A549 (cell line): ENCODE measurements at regions not wholly inside any gene's neighbourhood (a gene's known extent, or its start where the extent isn't known, plus 50 kb on each side); places are given as distances from the start of the nearest gene placed in this dataset.

Experiments used
- ATAC-seq, 2 experiments: fragments of 200-7000 bp in 1 of 2; fragments of >200 bp in 1 of 2; cut with Nextera tagmentation in 1 of 2; cut with Tn5 transposase in 1 of 2; 3 replicates each; pipeline versions ENCODE4 v1.8.0 to v1.9.1; 2018 to 2020; ENCODE audit warnings: mild to moderate bottlenecking in 1 of 2, moderate library complexity in 1 of 2
- CTCF ChIA-PET: fragments of 300-600 bp; sonication (Branson Sonifier 250); formaldehyde crosslinking; extraction: SDS; loops from one replicate; lab custom pipeline; 2021; ENCODE audit warnings: antibody characterized with exemption, inconsistent platforms; lab: Yijun Ruan, JAX
- POLR2A ChIA-PET: fragments of 350-600 bp; formaldehyde crosslinking; extraction: SDS; loops from one replicate; lab custom pipeline; 2021; ENCODE audit warnings: antibody characterized with exemption, inconsistent platforms; lab: Yijun Ruan, JAX
- DNase-seq, 2 experiments: peaks; one replicate each; pipeline versions ENCODE4 v3.0.0 to v3.0.0-alpha.2; 2011 to 2016; ENCODE audit warnings: low read depth in 1 of 2, low spot score in 1 of 2
- FAIRE-seq: peaks from 2 replicates; lab custom pipeline; 2011; peaks lifted over from hg19 to GRCh38; lab: Jason Lieb, UNC
- H3K27ac ChIP-seq, 2 experiments: fragments of >200 bp; sonication (Bioruptor Twin); formaldehyde crosslinking; 3 replicates each; pipeline ENCODE4 v1.5.1; 2016 to 2017
- H3K4me1 ChIP-seq: fragments of >200 bp; sonication (Bioruptor Twin); formaldehyde crosslinking; 3 replicates; pipeline ENCODE4 v1.6.1; 2016
- H3K4me2 ChIP-seq: fragments of >200 bp; sonication (Bioruptor Twin); formaldehyde crosslinking; 3 replicates; pipeline ENCODE4 v1.6.1; 2016
- H3K4me3 ChIP-seq: fragments of >200 bp; sonication (Bioruptor Twin); formaldehyde crosslinking; 3 replicates; pipeline ENCODE4 v1.5.1; 2016
- H3K9me3 ChIP-seq: fragments of >200 bp; sonication (Bioruptor Twin); formaldehyde crosslinking; 3 replicates; pipeline ENCODE4 v1.6.1; 2016
- CBX2 ChIP-seq: fragments of 200-600 bp; sonication (generic); IDR thresholded peaks from 2 replicates; pipeline ENCODE4 v1.6.1; 2016; ENCODE audit warnings: low read depth, mild to moderate bottlenecking, borderline replicate concordance
- EHF ChIP-seq: fragments of 250-450 bp; sonication (Bioruptor Pico); IDR thresholded peaks from 2 replicates; pipeline ENCODE4 v1.5.0; 2020; ENCODE audit warnings: mild to moderate bottlenecking
- FOSB ChIP-seq: fragments of 250-450 bp; sonication (Bioruptor Pico); IDR thresholded peaks from 2 replicates; pipeline ENCODE4 v1.5.0; 2020; ENCODE audit warnings: mild to moderate bottlenecking, moderate library complexity
- GATA3 ChIP-seq: IDR thresholded peaks from 2 replicates; pipeline ENCODE4 v1.6.1; 2012; ENCODE audit warnings: borderline replicate concordance
- HOXB13 ChIP-seq: fragments of 250-450 bp; sonication (Bioruptor Pico); IDR thresholded peaks from 2 replicates; pipeline ENCODE4 v1.5.0; 2020; ENCODE audit warnings: low read depth, mild to moderate bottlenecking, moderate library complexity
- HOXB5 ChIP-seq: fragments of 250-450 bp; sonication (Bioruptor Pico); IDR thresholded peaks from 2 replicates; pipeline ENCODE4 v1.5.0; 2020; ENCODE audit warnings: mild to moderate bottlenecking, moderate library complexity
- KDM5A ChIP-seq: fragments of 200-600 bp; sonication (generic); IDR thresholded peaks from 2 replicates; pipeline ENCODE4 v1.6.1; 2016; ENCODE audit warnings: antibody characterized with exemption, mild to moderate bottlenecking
- MAFK ChIP-seq: fragments of 450-650 bp; IDR thresholded peaks from 2 replicates; pipeline ENCODE4 v1.6.1; 2014; ENCODE audit not compliant: partially characterized antibody
- MYC ChIP-seq: IDR thresholded peaks from 2 replicates; pipeline ENCODE4 v1.6.1; 2012; ENCODE audit warnings: mild to moderate bottlenecking, inconsistent platforms, low read length, improper control_type of control experiment, borderline replicate concordance
- POLR2A ChIP-seq: IDR thresholded peaks from 2 replicates; pipeline ENCODE4 v1.6.1; 2012; ENCODE audit warnings: mild to moderate bottlenecking, low read length
- POLR2AphosphoS2 ChIP-seq: conservative IDR thresholded peaks from 2 replicates; pipeline ENCODE4 v1.6.1; 2012; ENCODE audit warnings: low read length, improper control_type of control experiment, inconsistent platforms
- RAD21 ChIP-seq, 2 experiments: fragments of >200 bp in 1 of 2; sonication (Bioruptor Twin) in 1 of 2; formaldehyde crosslinking in 1 of 2; IDR thresholded peaks in 1 of 2; conservative IDR thresholded peaks in 1 of 2; 2 replicates in 1 of 2; 3 replicates in 1 of 2; pipeline ENCODE4 v1.6.1; 2012 to 2018; ENCODE audit warnings: inconsistent platforms in 1 of 2
- RFX5 ChIP-seq: fragments of 450-650 bp; IDR thresholded peaks from 2 replicates; pipeline ENCODE4 v1.7.1; 2014; ENCODE audit warnings: antibody characterized with exemption, mild to moderate bottlenecking, moderate library complexity
- RNF2 ChIP-seq: fragments of 200-600 bp; sonication (generic); IDR thresholded peaks from 2 replicates; pipeline ENCODE4 v1.6.1; 2016; ENCODE audit warnings: low read depth, mild to moderate bottlenecking, antibody characterized with exemption, moderate library complexity, borderline replicate concordance
- TP53 ChIP-seq: fragments of 250-450 bp; sonication (Bioruptor Pico); IDR thresholded peaks from 2 replicates; pipeline ENCODE4 v1.5.0; 2021; ENCODE audit warnings: mild to moderate bottlenecking, moderate library complexity
- ZC3H11A ChIP-seq: fragments of 450-650 bp; IDR thresholded peaks from 2 replicates; pipeline ENCODE4 v1.6.1; 2014; ENCODE audit warnings: antibody characterized with exemption, mild to moderate bottlenecking
- WGBS: methylation state at CpG from one replicate; pipeline ENCODE4 v1.1.6; 2017; ENCODE audit errors: missing lambda C conversion rate; 5-methylcytosine and 5-hydroxymethylcytosine counted together
- TF ChIP-seq, protein P1 (sequence below): fragments of 200-600 bp; sonication (generic); IDR thresholded peaks from 2 replicates; pipeline ENCODE4 v1.6.1; 2016; ENCODE audit warnings: antibody characterized with exemption, mild to moderate bottlenecking, moderate library complexity
- TF ChIP-seq, protein P2 (sequence below): fragments of >200 bp; sonication (Bioruptor Twin); formaldehyde crosslinking; IDR thresholded peaks from 3 replicates; pipeline ENCODE4 v1.5.1; 2016
- TF ChIP-seq, protein P3 (sequence below): IDR thresholded peaks from 2 replicates; pipeline ENCODE4 v1.6.1; 2012

DNA sequence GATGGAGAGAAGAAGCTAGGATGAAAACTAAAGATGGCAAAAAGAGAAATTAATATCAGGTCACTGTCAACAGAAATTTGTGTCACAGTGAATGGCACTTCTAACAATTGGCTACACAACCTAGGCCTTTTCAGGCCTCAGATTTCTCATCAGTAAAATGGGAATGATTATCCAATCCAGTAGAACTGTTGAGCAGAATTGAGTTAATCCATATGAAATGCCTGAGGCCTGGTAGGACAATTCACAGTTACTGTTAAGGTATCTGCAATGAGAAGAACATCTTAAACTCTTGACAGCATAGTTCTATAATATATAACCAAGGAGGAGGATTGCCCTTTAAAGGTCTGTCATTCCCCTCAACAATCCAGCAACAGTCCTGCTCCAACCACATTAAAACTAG, 217.9 kb upstream of the ZNF217 start:
- no peak for TF ChIP-seq RNF2
- TF ChIP-seq MAFK, result no peak
- TF ChIP-seq FOSB (CRISPR knock-in tag), result no peak
- TF ChIP-seq, protein P1, sequence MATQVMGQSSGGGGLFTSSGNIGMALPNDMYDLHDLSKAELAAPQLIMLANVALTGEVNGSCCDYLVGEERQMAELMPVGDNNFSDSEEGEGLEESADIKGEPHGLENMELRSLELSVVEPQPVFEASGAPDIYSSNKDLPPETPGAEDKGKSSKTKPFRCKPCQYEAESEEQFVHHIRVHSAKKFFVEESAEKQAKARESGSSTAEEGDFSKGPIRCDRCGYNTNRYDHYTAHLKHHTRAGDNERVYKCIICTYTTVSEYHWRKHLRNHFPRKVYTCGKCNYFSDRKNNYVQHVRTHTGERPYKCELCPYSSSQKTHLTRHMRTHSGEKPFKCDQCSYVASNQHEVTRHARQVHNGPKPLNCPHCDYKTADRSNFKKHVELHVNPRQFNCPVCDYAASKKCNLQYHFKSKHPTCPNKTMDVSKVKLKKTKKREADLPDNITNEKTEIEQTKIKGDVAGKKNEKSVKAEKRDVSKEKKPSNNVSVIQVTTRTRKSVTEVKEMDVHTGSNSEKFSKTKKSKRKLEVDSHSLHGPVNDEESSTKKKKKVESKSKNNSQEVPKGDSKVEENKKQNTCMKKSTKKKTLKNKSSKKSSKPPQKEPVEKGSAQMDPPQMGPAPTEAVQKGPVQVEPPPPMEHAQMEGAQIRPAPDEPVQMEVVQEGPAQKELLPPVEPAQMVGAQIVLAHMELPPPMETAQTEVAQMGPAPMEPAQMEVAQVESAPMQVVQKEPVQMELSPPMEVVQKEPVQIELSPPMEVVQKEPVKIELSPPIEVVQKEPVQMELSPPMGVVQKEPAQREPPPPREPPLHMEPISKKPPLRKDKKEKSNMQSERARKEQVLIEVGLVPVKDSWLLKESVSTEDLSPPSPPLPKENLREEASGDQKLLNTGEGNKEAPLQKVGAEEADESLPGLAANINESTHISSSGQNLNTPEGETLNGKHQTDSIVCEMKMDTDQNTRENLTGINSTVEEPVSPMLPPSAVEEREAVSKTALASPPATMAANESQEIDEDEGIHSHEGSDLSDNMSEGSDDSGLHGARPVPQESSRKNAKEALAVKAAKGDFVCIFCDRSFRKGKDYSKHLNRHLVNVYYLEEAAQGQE, result no peak
- TF ChIP-seq RAD21 (conservative IDR thresholded peaks at IDR 0.05 in 1 of 2, IDR thresholded peaks at IDR 0.05 in 1 of 2), result no peak
- no peak for TF ChIP-seq HOXB13 (CRISPR knock-in tag)
- no peak for TF ChIP-seq HOXB5
- TF ChIP-seq POLR2A, result no peak
- no peak for TF ChIP-seq POLR2AphosphoS2
- TF ChIP-seq, protein P2, sequence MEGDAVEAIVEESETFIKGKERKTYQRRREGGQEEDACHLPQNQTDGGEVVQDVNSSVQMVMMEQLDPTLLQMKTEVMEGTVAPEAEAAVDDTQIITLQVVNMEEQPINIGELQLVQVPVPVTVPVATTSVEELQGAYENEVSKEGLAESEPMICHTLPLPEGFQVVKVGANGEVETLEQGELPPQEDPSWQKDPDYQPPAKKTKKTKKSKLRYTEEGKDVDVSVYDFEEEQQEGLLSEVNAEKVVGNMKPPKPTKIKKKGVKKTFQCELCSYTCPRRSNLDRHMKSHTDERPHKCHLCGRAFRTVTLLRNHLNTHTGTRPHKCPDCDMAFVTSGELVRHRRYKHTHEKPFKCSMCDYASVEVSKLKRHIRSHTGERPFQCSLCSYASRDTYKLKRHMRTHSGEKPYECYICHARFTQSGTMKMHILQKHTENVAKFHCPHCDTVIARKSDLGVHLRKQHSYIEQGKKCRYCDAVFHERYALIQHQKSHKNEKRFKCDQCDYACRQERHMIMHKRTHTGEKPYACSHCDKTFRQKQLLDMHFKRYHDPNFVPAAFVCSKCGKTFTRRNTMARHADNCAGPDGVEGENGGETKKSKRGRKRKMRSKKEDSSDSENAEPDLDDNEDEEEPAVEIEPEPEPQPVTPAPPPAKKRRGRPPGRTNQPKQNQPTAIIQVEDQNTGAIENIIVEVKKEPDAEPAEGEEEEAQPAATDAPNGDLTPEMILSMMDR, result no peak
- no peak for TF ChIP-seq RFX5
- TF ChIP-seq ZC3H11A, result no peak
- TF ChIP-seq MYC, result no peak
- TF ChIP-seq KDM5A, result no peak
- TF ChIP-seq, protein P3, sequence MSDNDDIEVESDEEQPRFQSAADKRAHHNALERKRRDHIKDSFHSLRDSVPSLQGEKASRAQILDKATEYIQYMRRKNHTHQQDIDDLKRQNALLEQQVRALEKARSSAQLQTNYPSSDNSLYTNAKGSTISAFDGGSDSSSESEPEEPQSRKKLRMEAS, result no peak
- no peak for TF ChIP-seq GATA3
- Histone ChIP-seq H3K4me1 (peaks cover 31% of the 10 kb centered on the region), H3K4me2 (no peak overlapping the region), H3K9me3 (no peaks in the 10 kb centered on the region), H3K27ac (peak overlapping the region in 1 of 2 experiments; percentile 69; a peak in 2 of 6 replicates), H3K4me3 (no peak overlapping the region)
- ChIA-PET CTCF (interaction anchor here (0.7 to 2.5 kb wide), 3 partner anchors 11 to 104 kb away, joined by 3 to 5 read pairs (median 3); no protein-coding TSS in a partner anchor), POLR2A (no interaction called here)
- no peak for FAIRE-seq
- no peak for ATAC-seq
- no peak for DNase-seq

DNA sequence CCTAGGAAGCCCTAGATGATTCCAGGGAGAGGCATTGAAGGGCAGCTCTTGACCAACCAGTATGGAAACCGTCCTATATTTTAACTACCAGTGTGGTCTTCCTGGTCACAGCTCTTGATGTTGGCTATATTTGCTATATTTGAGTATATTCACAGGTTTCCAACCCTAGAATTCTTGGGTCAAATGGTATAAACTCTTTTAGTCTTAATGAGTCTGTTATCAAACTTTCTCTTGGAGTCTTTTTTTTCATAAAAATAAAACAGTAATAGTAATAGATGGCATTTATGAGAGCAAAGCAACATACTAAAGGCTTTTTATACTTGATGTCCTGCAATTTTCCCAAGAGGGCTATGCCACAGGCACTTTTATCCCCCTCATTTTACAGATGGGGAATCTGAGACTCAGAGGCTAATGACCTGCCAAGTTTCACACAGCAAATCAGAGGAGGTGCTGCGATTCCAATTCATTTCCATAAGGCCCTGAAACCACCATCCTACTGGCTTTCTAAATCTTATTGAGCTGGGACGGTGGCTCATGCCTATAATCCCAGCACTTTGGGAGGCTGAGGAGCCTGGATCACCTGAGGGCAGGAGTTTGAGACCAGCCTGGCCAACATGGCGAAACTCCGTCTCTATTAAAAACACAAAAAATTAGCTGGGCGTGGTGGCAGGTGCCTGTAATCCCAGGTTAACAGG, 217.2 kb upstream of the ZNF217 start:
- no peaks in the 10 kb centered on the region for H3K9me3 ChIP-seq
- POLR2A ChIA-PET, result no interaction called here
- H3K27ac ChIP-seq, result peak overlapping the region; percentile 12 to 69; a peak in 3 of 6 replicates
- peaks cover 38% of the 10 kb centered on the region for H3K4me1 ChIP-seq
- WGBS, result 90% methylated on average over 6 of the region's 6 CpGs
- DNase-seq, result no peak
- no peak overlapping the region for H3K4me3 ChIP-seq
- CTCF ChIA-PET, result interaction anchor here (0.5 to 2.5 kb wide), 5 partner anchors 10 to 104 kb away, joined by 3 to 5 read pairs (median 3); no protein-coding TSS in a partner anchor
- no peak for FAIRE-seq
- no peak for ATAC-seq
- TF ChIP-seq CBX2, result no peak
- TF ChIP-seq EHF, result no peak
- TF ChIP-seq HOXB5, result no peak
- no peak for TF ChIP-seq TP53 (CRISPR knock-in tag)
- no peak for TF ChIP-seq KDM5A
- no peak overlapping the region for H3K4me2 ChIP-seq
